Transverse colon (tissue), 4 donors: ENCODE measurements at regions not wholly inside any gene's neighbourhood (a gene's known extent, or its start where the extent isn't known, plus 50 kb on each side); places are given as distances from the start of the nearest gene placed in this dataset.

Experiments
- CTCF ChIP-seq, 5 experiments: fragments of 200-600 bp in 3 of 5; fragments of 450-650 bp in 2 of 5; sonication (generic) in 3 of 5; IDR thresholded peaks; 1 replicate in 2 of 5; 2 replicates in 3 of 5; pipeline ENCODE4 v1.5.1; 2016 to 2017; ENCODE audit warnings: antibody characterized with exemption in 5 of 5, inconsistent platforms in 3 of 5, mild to moderate bottlenecking in 2 of 5, moderate library complexity in 1 of 5
- POLR2A ChIP-seq: fragments of 450-650 bp; IDR thresholded peaks from one replicate; pipeline ENCODE4 v1.6.1; 2016; ENCODE audit warnings: antibody characterized with exemption, mild to moderate bottlenecking, moderate library complexity
- POLR2AphosphoS5 ChIP-seq, 3 donors: sonication (generic); formaldehyde crosslinking; IDR thresholded peaks; one replicate each; pipeline ENCODE4 v1.6.1; 2016; ENCODE audit warnings: antibody characterized with exemption in 3 of 3

- TF ChIP-seq CTCF (IDR thresholded peaks at IDR 0.05): no peak
- TF ChIP-seq POLR2A: no peak
- peak in 1 of 3 donors; percentile 9 for TF ChIP-seq POLR2AphosphoS5 (IDR thresholded peaks at IDR 0.05)
These were observed 174.1 kb upstream of the ETV3 start for GRCh38 chr1:157312082-157312812.
